MCF 10A (cell line): ENCODE measurements at regions not wholly inside any gene's neighbourhood (a gene's known extent, or its start where the extent isn't known, plus 50 kb on each side); places are given as distances from the start of the nearest gene placed in this dataset.
A peak's percentile ranks its signal among the peaks of the same experiment; 100 is the strongest.

Experiments used
- BruUV-seq: library from RNA; stranded (reverse); fragments of 400-500 nt; replicated peaks from 2 replicates; lab custom pipeline; 2021; lab: Mats Ljungman, UMichigan
- CTCF ChIA-PET: fragments of 300-600 bp; sonication (Branson Sonifier 250); formaldehyde crosslinking; extraction: SDS; loops from one replicate; lab custom pipeline; 2021; ENCODE audit warnings: antibody characterized with exemption, inconsistent platforms; lab: Yijun Ruan, JAX
- POLR2A ChIA-PET: fragments of 300-600, 350-650 bp; sonication (Branson Sonifier 250); formaldehyde crosslinking; extraction: SDS; loops from one replicate; lab custom pipeline; 2020; ENCODE audit warnings: antibody characterized with exemption, inconsistent platforms; lab: Yijun Ruan, JAX
- DNase-seq: peaks from one replicate; pipeline ENCODE4 v3.0.0-alpha.2; 2018; ENCODE audit not compliant: unreplicated experiment
- H3K27ac Mint-ChIP-seq: one replicate; pipeline ENCODE4 v1.8.0; 2022; ENCODE audit warnings: mild to moderate bottlenecking, low read depth, mixed read lengths; ENCODE audit not compliant: unreplicated experiment
- H3K27me3 Mint-ChIP-seq: one replicate; pipeline ENCODE4 v1.8.0; 2022; ENCODE audit warnings: mixed read lengths; ENCODE audit not compliant: insufficient read depth, unreplicated experiment
- H3K36me3 Mint-ChIP-seq: one replicate; pipeline ENCODE4 v1.8.0; 2022; ENCODE audit warnings: mild to moderate bottlenecking, moderate library complexity, mixed read lengths; ENCODE audit not compliant: insufficient read depth, unreplicated experiment
- H3K4me1 Mint-ChIP-seq: one replicate; pipeline ENCODE4 v1.8.0; 2022; ENCODE audit warnings: mixed read lengths; ENCODE audit not compliant: insufficient read depth, unreplicated experiment
- H3K4me3 Mint-ChIP-seq: one replicate; pipeline ENCODE4 v1.8.0; 2022; ENCODE audit warnings: mild to moderate bottlenecking, moderate library complexity, mixed read lengths; ENCODE audit not compliant: unreplicated experiment
- H3K9me3 Mint-ChIP-seq: one replicate; pipeline ENCODE4 v1.8.0; 2022; ENCODE audit warnings: mixed read lengths; ENCODE audit not compliant: unreplicated experiment
- CTCF ChIP-seq: fragments of 200-600 bp; IDR thresholded peaks from one replicate; pipeline ENCODE4 v1.8.0; 2022; ENCODE audit warnings: antibody characterized with exemption, mild to moderate bottlenecking; ENCODE audit not compliant: unreplicated experiment
- intact Hi-C: fragments of 100-400 bp; cut with micrococcal nuclease; formaldehyde crosslinking; loops from 2 replicates; pipeline ENCODE4 v1.14.1; 2022

DNA sequence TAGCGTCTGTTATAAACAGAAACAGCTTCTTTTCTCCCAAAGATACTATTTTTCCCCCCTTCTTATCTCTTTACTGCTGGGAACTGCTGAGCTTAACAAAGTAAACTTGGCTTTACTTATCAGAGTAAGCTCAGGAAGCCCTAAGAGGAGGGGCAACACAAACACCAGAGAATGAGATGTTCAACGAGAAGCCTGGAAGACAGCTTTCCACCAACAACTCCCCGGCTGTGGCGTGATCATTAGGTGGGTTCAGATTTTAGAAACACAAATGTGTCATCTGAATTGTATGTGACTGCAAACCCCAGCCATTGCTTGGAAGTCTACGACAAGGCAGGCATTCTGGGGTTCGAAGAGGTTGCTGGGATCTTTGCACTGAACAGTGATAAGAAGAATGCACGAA, 181.2 kb upstream of the ESRRG start:
- intact Hi-C loops: no loop called here
- ChIA-PET CTCF (interaction anchor here (0.6 to 1.1 kb wide), 3 partner anchors 9 to 900 kb away, joined by 3 to 4 read pairs (median 3); no protein-coding TSS in a partner anchor), POLR2A (interaction anchor here (0.5 to 0.6 kb wide), 2 partner anchors 145 to 428 kb away, joined by 3 read pairs; no protein-coding TSS in a partner anchor)
- Mint-ChIP-seq H3K36me3 (no peaks in the 10 kb centered on the region), H3K27ac (peak overlapping the region; percentile 66), H3K4me3 (no peak overlapping the region), H3K9me3 (no peaks in the 10 kb centered on the region), H3K27me3 (no peaks in the 10 kb centered on the region), H3K4me1 (peaks cover 44% of the 10 kb centered on the region)
- no peak for TF ChIP-seq CTCF
- no peak for DNase-seq
- no TSS peak for BruUV-seq

GRCh38 chr1:216903382-216903740, 180.1 kb upstream of the ESRRG start:
- Mint-ChIP-seq H3K36me3 (no peaks in the 10 kb centered on the region), H3K27me3 (no peaks in the 10 kb centered on the region), H3K4me1 (peaks cover 52% of the 10 kb centered on the region), H3K4me3 (no peak overlapping the region), H3K9me3 (no peaks in the 10 kb centered on the region), H3K27ac (peak overlapping the region; percentile 66)
- ChIA-PET CTCF (interaction anchor here (0.6 to 2.7 kb wide), 7 partner anchors 8 to 1325 kb away, joined by 3 to 10 read pairs (median 3); no protein-coding TSS in a partner anchor), POLR2A (interaction anchor here (0.6 to 4.5 kb wide), 9 partner anchors 15 to 664 kb away, joined by 3 to 17 read pairs (median 5); no protein-coding TSS in a partner anchor)
- no TSS peak for BruUV-seq
- intact Hi-C loops: loop anchor here (2.0 kb wide), 1 partner anchor 25 kb away; no protein-coding TSS in a partner anchor
- peak; percentile 75 for DNase-seq
- no peak for TF ChIP-seq CTCF

- no peaks in the 10 kb centered on the region for H3K36me3 Mint-ChIP-seq
- intact Hi-C loops: loop anchor here (2.0 kb wide), 1 partner anchor 26 kb away; no protein-coding TSS in a partner anchor
- H3K4me3 Mint-ChIP-seq: no peak overlapping the region
- peaks cover 52% of the 10 kb centered on the region for H3K4me1 Mint-ChIP-seq
- ChIA-PET CTCF (interaction anchor here (0.5 to 2.7 kb wide), 8 partner anchors 9 to 1326 kb away, joined by 3 to 10 read pairs (median 3); no protein-coding TSS in a partner anchor), POLR2A (interaction anchor here (0.6 to 4.5 kb wide), 8 partner anchors 11 to 665 kb away, joined by 3 to 17 read pairs (median 6); no protein-coding TSS in a partner anchor)
- DNase-seq: peak; percentile 86
- TF ChIP-seq CTCF: no peak
- no peaks in the 10 kb centered on the region for H3K9me3 Mint-ChIP-seq
- BruUV-seq: TSS peak; percentile 76
- H3K27ac Mint-ChIP-seq: peak overlapping the region; percentile 66
- H3K27me3 Mint-ChIP-seq: no peaks in the 10 kb centered on the region
Observed at GRCh38 chr1:216902669-216903381, 179.6 kb upstream of the ESRRG start.

DNA sequence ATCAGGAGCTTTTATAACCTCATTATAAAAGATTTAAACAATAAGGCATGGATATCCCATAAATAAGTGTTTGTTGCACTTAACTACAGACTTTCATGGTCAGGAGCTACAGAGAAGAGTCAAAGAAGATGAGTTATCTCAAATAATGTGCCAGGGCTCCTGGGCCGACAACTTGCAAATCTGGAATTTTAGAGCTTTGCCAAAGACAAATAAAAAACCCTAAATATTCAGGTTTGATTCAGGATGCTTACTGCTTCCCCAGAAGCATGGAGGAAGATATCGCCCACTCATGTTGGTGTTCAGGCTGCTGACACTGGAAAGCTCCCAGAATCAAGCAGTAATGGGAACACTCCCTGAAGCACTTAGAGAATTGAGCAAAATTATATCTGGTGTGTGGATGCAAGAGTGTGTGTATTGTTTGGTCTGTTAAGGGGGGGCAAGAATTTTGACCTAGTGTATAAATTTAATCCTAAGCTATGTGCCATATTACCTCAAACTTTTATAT, 176.9 kb upstream of the ESRRG start:
- H3K36me3 Mint-ChIP-seq: no peaks in the 10 kb centered on the region
- DNase-seq: no peak
- H3K4me3 Mint-ChIP-seq: no peak overlapping the region
- intact Hi-C loops: no loop called here
- POLR2A ChIA-PET: interaction anchor here (0.5 to 4.5 kb wide), 3 partner anchors 13 to 1229 kb away, joined by 3 to 17 read pairs (median 3); no protein-coding TSS in a partner anchor
- peaks cover 37% of the 10 kb centered on the region for H3K4me1 Mint-ChIP-seq
- no peaks in the 10 kb centered on the region for H3K27me3 Mint-ChIP-seq
- BruUV-seq: no TSS peak
- TF ChIP-seq CTCF: no peak
- H3K9me3 Mint-ChIP-seq: no peaks in the 10 kb centered on the region
- CTCF ChIA-PET: interaction anchor here (0.6 to 1.5 kb wide), 5 partner anchors 9 to 1278 kb away, joined by 3 to 5 read pairs (median 4); no protein-coding TSS in a partner anchor
- peak overlapping the region; percentile 8 for H3K27ac Mint-ChIP-seq
